AG09309 (cell line): ENCODE measurements at regions not wholly inside any gene's neighbourhood (a gene's known extent, or its start where the extent isn't known, plus 50 kb on each side); places are given as distances from the start of the nearest gene placed in this dataset.

Experiments
- DNase-seq: peaks from one replicate; pipeline ENCODE4 v3.0.0-alpha.2; 2010; ENCODE audit warnings: low read depth
- H3K4me3 ChIP-seq: 2 replicates; pipeline ENCODE4 v1.5.1; 2011; ENCODE audit warnings: mild to moderate bottlenecking, low read depth, low read length, moderate library complexity; ENCODE audit not compliant: control insufficient read depth
- CTCF ChIP-seq: IDR thresholded peaks from 2 replicates; pipeline ENCODE4 v1.5.1; 2011; ENCODE audit warnings: mild to moderate bottlenecking, low read depth, low read length, inconsistent platforms; ENCODE audit not compliant: insufficient read depth, control insufficient read depth; ENCODE audit errors: missing control alignments

DNA sequence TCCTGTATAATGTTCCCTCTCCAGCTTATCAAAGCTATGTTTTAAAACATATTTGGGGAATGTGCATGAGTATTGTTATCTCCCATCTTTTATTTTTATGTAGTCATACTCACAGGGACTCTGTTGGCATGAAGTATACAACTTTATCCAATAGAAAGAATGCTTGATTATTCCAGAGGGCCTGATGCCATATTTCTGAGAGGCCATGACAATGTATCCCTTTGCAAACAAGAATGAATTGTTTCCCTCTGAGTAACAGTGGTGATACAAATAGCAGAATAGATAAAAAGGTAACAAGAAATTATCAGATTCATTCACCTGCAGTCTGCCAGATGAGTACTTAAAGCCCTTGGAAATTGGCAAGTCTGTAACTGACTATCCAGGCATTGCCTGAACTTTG lies 125.9 kb downstream of the PLK2 start:
- TF ChIP-seq CTCF: no peak
- no peak for DNase-seq
- no peak overlapping the region for H3K4me3 ChIP-seq

DNA sequence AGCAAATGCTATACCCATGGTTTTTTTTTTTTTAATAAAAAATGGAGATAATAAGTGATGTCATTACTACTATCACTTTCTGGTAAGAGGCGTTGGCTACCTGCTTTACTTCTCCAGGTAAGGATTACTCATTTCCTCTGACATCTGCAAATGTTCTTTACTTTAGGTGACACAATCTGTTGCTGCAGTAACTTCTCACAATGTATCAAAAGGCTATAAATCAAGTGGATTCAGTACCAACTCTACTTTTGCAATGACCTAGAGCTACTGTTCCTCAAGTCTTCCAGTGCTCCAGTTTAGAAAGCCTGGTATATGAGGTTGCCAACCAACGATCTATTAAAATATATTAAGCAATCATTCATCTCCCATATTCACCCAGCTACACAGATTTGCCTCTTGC lies 129.1 kb downstream of the PLK2 start:
- H3K4me3 ChIP-seq: no peak overlapping the region
- TF ChIP-seq CTCF: no peak
- no peak for DNase-seq

- no peak for DNase-seq
- TF ChIP-seq CTCF: no peak
- H3K4me3 ChIP-seq: no peak overlapping the region
Measured at GRCh38 chr5:58327289-58327688, 132.6 kb downstream of the PLK2 start.

DNA sequence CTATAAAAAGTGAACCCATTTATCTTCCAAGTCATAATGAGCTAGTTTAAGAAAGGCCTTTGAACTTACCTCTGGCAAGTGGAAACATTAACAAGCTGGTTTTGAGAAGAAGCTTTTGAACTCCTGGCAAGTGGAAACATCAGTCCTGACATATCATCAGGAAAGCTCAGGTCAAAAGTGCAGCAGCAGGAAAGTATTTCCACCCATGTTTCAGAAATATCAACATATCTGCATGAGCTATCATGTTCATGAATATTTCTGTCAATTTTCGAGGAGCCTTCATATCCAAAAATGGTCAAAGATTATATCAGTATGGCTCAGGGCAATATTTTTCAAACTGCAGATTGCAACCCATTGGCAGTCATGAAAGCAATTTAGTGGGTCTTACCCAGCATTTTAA lies 133.9 kb downstream of the PLK2 start:
- TF ChIP-seq CTCF: no peak
- no peak overlapping the region for H3K4me3 ChIP-seq
- no peak for DNase-seq

DNA sequence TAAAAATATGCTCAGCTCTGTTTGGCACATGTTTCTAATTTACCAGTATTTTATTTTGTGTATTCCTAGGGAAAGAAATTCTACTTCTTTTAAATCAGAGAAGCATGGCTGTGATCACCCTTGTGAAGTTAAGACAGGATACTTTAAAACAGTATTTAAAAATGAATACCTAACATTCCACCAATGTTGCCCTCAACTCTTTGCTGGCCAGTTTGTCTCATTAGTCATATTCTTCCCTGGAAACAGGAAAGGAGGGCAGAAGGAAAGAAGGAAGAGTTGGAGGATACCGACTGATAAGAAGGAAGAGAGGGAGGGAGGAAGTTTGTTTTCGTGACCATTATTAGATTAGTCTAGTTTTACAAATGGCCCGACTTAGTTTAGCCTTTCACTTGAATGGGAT lies 137.4 kb downstream of the PLK2 start:
- no peak for TF ChIP-seq CTCF
- DNase-seq: peak; percentile 4

DNA sequence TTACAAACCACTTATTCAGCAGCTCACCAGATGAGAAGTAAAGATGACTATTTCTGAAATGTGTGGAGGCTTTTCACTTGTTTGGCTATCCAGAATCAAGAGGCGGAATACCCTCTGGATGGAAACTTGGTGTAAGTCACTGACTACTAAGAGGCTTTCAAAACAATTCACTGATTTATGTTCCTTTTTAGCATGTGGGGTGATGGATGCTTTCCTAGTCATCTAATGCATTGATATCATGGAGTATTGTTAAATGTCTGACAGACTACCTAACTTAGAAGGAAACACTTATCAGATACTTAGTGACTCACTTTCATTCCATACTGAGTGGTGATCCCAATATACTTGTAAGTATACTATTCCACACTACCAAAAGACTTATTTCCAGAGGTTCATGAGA lies 141.4 kb downstream of the PLK2 start:
- no peak for TF ChIP-seq CTCF
- peak; percentile 39 for DNase-seq
- no peak overlapping the region for H3K4me3 ChIP-seq

More for the DNA sequence above, 137.4 kb downstream of the PLK2 start:
- H3K4me3 ChIP-seq: no peak overlapping the region

DNA sequence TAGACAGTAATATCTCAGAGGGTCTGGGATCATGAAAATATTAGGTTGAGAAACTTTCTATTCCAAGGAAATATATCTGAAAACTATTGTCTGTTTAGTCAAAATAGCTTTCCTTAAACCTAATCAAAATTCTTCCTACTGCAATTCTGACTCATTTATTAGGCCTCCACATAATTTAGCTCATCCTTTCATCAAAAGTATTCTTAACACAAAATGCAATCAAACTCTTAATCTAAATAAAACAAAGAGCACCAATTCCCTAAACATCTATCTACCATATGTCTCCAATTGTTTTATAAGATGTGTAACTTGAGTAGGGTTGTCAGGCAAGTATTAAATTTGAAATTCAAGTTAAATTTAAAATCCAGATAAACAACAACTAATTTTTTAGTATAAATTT lies 142.1 kb downstream of the PLK2 start:
- TF ChIP-seq CTCF: no peak
- DNase-seq: no peak
- no peak overlapping the region for H3K4me3 ChIP-seq
